ENCODE measurements at regions not wholly inside any gene's neighbourhood (a gene's known extent, or its start where the extent isn't known, plus 50 kb on each side); places are given as distances from the start of the nearest gene placed in this dataset.

- Histone ChIP-seq H3K4me1 (no peaks in the 10 kb centered on the region), H3K27me3 (no peaks in the 10 kb centered on the region), H3K36me3 (no peaks in the 10 kb centered on the region), H3K4me3 (no peak overlapping the region), H3K27ac (no peak overlapping the region), H3K9me3 (no peaks in the 10 kb centered on the region)
- TF ChIP-seq EP300 (IDR thresholded peaks at IDR 0.05) (no peak), CTCF (IDR thresholded peaks at IDR 0.05) (no peak), POLR2A (IDR thresholded peaks at IDR 0.05) (no peak)
- WGBS, 2 donors, result 71 to 78% methylated on average over 10 to 19 of the region's 19 CpGs
- DNase-seq (ENCODE audit: low spot score in 2 of 2), result no peak
Measured at GRCh38 chr22:48444320-48445112, 1383.2 kb downstream of the BRD1 start.

- H3K27me3 ChIP-seq, result no peaks in the 10 kb centered on the region
Measured at GRCh38 chr22:48443680-48444079, 1384.0 kb downstream of the BRD1 start.

GRCh38 chr22:48442663-48443062 lies 1385.0 kb downstream of the BRD1 start:
- Histone ChIP-seq H3K4me3 (no peak overlapping the region), H3K4me1 (no peaks in the 10 kb centered on the region), H3K27ac (no peak overlapping the region), H3K9me3 (no peaks in the 10 kb centered on the region), H3K27me3 (no peaks in the 10 kb centered on the region), H3K36me3 (no peaks in the 10 kb centered on the region)
- no peak for TF ChIP-seq POLR2A (IDR thresholded peaks at IDR 0.05)
- no peak for TF ChIP-seq CTCF (IDR thresholded peaks at IDR 0.05)
- no peak for TF ChIP-seq EP300 (IDR thresholded peaks at IDR 0.05)
- WGBS, 2 donors, result 65 to 67% methylated on average over 8 of the region's 8 CpGs
- DNase-seq (ENCODE audit: low spot score in 2 of 2), result no peak

More at GRCh38 chr22:48443680-48444079, 1384.0 kb downstream of the BRD1 start:
- TF ChIP-seq EP300 (IDR thresholded peaks at IDR 0.05), result no peak
- TF ChIP-seq POLR2A (IDR thresholded peaks at IDR 0.05), result no peak
- no peak for TF ChIP-seq CTCF (IDR thresholded peaks at IDR 0.05)
- Histone ChIP-seq H3K4me1 (no peaks in the 10 kb centered on the region), H3K4me3 (no peak overlapping the region), H3K36me3 (no peaks in the 10 kb centered on the region), H3K9me3 (no peaks in the 10 kb centered on the region), H3K27ac (no peak overlapping the region)
- WGBS, 2 donors, result 76 to 82% methylated on average over 4 of the region's 4 CpGs
- DNase-seq (ENCODE audit: low spot score in 2 of 2), result no peak

- no peak for DNase-seq (ENCODE audit: low spot score in 2 of 2)
- H3K27me3 ChIP-seq, result no peaks in the 10 kb centered on the region
- WGBS, 2 donors, result 58 to 73% methylated on average over 2 to 5 of the region's 6 CpGs
Measured at GRCh38 chr22:48441553-48441850, 1386.2 kb downstream of the BRD1 start.

More at GRCh38 chr22:48441553-48441850, 1386.2 kb downstream of the BRD1 start:
- no peaks in the 10 kb centered on the region for H3K9me3 ChIP-seq
- H3K4me1 ChIP-seq, result no peaks in the 10 kb centered on the region
- no peaks in the 10 kb centered on the region for H3K36me3 ChIP-seq
- no peak overlapping the region for H3K27ac ChIP-seq
- H3K4me3 ChIP-seq, result no peak overlapping the region
- TF ChIP-seq CTCF (IDR thresholded peaks at IDR 0.05) (no peak), EP300 (IDR thresholded peaks at IDR 0.05) (no peak), POLR2A (IDR thresholded peaks at IDR 0.05) (no peak)

Data from tibial nerve (tissue), 4 donors.